ENCODE measurements at regions not wholly inside any gene's neighbourhood (a gene's known extent, or its start where the extent isn't known, plus 50 kb on each side); places are given as distances from the start of the nearest gene placed in this dataset.
A peak's percentile ranks its signal among the peaks of the same experiment; 100 is the strongest.

DNA sequence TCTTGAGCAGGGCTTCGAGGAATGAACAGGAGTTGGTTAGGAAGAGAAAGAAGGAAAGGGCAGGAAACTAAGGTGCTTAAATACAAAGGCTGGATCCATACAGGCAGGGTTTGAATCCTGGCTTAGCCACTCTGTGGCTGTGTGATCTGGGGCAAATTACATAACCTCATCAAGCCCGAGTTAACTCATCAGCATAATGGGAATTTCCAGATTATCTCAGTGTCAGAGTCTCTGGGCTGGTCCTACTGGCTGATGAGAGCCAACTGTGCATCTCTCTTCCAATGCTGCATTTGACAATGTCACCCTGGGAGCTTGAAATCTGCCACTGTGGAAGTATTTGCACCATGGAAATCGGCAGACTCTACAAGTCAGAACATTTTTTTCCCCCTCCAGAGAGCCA lies 83.8 kb upstream of the SLC6A6 start:
- no peak for DNase-seq

DNA sequence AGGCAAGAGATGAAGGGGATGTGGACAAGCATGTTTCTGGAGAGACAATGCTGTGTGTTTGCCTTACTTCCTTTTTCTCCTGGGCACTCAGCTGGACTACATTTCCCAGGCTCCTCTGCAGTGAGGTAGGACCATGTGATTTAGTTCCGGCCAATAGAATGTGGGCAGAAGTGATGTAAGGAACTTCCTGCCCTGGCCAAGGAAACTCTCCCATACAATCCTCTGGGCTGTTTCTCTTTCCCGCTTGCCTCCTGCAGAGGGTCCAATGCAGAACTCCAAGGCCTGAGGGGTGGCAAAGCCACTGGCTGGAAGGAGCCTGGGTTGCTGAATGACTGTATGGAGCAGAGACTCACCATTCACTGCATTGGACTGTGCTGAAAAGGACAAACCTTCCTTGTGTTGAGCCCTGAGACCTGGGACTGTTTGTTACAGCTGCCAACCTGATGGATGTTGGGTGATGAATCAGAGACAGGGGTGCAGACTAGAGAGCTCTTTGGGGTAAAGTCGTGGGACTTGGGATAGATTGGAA lies 82.7 kb upstream of the SLC6A6 start:
- peak; percentile 61 for DNase-seq

DNA sequence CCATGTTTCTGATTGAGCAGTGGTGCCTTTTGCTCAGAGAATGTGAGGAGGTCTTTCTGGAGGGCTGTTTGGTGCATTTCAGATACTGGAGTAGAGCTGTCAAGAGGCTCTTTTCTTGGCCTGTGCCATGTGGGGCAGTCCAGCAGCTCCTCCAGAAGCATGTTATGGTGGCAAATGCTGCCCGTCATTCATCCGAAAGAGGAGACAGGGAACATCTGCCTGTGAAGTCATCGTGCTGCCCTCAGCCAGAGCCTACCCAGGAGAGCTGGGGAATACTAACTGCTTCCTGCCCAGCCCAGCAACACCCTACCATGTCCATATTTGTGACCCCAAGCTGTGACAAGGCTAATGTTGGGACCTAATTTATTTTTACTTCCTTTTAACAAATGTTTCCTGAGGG lies 82.2 kb upstream of the SLC6A6 start:
- DNase-seq = no peak

DNA sequence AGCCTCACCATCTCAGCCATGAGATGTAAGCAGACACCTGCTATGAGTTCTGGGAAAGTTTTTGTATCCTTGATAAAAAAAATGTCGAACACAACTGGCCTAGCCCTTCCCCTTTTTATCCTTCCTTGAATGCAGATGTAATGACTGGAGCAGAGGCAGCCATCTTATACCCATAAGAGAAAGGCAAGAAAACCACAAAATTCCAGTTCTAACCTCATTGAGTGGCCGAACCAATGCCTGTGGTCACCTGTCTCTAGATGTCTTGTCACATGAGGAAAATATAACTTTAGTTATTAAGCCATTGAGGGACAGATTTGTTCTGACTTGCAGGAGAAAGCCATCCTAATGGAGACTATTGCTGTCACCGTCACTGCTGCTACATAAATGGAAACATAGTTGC lies 80.4 kb upstream of the SLC6A6 start:
- DNase-seq = no peak

DNA sequence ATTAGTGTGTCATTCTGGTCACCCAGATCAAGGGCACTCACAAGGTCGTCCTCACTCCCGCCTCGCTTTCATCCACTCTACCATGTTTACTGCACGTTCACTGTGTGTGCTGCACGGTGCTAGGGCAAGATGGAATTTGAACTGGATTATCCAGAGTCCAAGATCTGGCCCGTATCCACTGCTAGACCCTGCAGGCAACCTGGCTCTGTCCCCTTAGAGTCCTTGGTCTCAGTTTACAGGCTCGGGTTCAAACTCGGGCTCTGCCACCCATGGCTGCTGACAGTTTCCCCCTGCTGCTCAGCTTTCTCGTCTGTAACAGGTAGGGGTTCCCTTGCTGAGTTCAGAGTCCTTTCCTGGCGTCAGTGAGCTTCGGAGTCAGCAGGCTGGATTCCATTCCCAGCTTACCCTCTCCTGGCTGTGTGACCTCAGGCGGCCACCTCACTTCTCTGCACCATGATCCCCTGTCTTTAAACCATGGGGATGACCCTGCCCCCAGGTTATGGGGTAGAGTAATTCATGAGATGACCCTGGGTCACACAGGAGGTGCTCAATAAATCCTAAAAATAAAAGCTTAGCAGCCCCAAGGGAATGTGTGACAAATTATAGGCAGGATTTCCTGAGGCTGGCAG lies 79.6 kb upstream of the SLC6A6 start:
- no peak for DNase-seq

DNA sequence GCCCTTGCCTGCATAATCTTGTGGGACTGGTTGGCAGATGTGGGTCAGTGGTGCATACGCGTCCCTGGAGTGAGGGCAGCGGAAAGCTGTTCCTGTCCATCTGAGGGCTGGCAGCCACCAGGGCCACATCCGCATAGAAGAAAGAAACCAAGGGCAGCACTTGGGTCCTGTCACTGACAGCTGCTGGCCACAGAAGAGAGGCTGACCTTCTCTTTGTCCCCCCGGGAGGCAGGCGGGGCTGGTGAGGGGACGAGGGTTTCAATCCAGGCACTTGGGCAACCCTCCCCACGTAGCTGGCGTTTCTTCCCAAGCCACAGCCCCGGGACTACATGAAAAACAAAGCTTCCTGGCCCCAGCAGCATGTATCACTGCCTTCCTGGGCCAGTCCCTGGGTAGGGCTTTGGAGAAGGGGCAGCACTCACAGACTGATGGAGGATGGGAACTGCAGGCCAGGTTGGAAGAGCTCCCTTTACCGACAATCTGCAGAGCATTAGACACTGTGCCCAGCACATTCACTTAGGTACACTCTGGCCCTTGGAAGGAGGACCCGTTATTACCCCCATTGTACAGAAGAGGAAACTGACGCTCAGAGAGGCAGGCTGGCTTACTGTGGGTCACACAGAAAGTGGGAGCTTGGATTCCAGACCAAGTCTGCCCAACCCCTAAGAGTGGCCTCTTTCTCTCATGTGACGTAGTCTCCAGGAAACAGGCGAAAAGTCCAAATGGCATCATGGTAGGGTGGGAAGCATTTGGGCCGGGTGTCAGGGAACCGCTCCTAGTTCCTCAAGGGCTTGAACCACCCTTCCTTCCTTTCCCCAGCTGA lies 78.8 kb upstream of the SLC6A6 start:
- no peak for DNase-seq

DNA sequence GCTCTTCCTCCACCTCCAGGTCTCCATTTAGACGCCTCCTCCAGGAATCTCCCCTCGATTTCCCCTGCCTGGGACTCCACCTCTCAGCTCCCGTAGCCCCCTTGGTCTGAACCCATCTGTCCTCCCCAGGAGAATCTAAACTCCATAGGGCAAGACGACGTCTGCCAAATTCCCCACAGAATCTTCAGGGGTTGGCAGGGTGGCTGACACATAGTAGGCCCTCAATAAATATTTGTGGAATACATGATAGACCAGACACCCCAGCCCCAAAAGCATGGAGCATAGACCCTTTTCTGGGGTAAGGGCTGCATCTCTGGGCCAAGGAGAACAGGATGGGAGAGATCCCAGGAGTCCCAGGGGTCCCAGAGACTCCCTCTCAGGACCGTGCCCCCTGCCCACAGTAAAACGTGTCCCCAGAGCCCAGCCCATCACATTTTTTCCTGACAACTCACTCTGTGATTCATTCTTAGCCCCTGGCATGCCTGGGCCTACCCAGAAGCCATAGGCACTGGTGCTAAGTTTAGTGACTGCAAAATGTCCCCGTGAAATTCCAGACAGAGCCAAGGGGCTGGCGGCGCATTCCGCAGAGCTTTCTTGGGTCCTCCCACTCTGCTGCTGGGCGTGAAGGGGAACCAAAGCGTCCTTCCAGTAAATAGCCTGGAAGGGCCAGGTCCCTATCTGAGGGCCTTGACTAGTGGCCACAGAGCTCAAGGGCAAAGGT lies 78.0 kb upstream of the SLC6A6 start:
- DNase-seq = no peak

DNA sequence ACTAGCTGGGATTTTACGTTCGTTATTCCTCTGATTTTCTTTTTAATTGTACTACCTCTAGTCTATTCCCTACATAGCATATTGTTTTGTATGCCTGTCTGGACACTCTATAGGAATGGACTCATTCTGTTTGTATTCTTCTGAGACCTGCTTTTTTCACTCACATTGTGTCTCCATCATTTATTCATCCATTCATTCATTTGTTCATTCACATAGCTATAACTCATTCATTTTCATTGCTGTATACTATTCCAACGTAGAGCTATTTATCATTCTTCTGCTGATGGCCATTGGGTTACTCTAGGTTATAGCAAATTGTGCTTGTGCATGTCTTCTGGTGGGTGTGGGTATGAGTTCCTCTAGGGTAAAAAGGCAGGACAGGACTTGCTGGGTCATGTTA lies 74.0 kb upstream of the SLC6A6 start:
- no peak for DNase-seq

DNA sequence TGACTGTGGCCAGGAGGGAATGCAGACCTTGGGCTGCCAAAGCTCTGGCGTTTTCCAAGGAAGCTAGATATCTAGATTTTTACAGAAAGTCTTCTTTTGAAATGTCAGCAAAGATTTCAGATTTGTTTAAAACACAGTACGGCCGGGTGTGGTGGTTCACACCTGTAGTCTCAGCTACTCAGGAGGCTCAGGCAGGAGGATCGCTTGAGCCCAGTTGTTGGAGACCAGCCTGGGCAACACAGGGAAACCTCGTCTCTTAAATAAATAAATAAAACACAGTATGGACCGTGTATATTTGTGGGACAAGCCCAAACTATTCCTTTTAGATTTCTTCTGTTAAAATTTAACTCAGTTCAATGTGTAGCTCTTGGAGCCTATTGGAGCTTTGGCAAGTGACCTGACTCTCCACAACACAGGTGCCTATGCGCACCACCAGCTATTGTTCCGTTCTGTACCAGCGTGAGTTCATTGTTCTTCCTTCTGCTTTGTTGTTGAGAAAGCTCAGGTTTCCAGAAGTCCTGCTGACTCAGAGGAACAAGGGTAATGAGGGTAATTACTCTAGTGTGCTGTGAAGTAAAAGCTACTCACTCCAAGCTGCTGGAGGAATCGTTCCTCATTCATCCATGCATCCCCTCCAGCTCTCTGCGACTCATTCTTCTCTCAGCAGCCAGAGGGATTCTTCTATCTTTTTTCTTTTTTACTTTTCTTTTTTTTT lies 73.1 kb upstream of the SLC6A6 start:
- no peak for DNase-seq

DNA sequence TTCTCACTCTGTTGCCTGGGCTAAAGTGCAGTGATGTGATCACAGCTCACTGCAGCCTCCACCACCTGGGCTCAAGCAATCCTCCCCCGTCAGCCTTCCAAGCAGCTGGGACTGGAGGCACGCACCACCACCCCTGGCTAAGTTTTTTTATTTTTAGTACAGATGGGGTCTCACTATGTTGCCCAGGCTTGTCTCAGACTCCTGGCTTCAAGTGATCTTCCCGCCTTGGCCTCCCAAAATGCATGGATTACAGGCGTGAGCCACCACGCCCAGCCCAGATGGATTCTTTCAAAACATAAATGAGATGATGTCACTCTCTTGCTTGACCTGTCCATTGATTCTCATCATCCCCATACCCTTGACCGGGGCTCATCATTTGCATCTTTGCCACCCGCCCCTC lies 72.6 kb upstream of the SLC6A6 start:
- no peak for DNase-seq

DNA sequence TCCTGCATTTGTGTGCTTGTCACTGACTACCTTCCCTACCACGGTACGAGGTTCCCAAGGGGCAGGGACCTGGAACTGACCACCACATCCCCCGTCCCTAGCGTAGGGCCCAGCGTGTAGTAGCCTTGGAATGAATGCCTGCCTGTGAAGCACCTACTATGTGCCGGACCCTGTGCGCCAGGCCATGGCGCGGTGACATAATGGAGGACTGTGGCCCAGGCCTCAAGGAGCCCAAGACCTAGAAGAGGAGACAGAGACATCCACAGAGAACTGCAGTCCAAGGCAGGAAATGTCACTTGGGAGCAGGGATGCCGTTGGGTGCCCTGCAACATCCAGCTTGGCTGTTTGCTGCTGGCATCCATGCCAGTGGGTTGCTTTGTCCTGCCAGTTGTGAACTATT lies 71.9 kb upstream of the SLC6A6 start:
- no peak for DNase-seq

DNA sequence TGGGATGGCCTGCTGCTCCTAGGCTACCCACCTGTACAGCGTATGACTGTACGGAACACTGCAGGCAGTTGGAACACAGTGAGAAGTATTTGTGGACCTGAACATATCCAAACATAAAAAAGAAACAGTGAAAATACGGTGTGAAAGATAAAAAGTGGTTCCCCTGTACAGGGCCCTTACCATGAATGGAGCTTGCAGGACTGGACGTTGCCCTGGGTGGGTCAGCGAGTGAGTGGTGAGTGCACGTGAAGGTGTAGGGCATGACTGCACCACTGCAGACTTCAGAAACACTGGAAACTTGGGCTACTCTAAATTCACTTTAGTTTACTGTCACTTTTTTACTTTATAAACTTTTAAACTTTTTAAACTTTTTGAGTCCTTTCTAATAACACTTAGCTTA lies 71.2 kb upstream of the SLC6A6 start:
- DNase-seq = no peak

DNA sequence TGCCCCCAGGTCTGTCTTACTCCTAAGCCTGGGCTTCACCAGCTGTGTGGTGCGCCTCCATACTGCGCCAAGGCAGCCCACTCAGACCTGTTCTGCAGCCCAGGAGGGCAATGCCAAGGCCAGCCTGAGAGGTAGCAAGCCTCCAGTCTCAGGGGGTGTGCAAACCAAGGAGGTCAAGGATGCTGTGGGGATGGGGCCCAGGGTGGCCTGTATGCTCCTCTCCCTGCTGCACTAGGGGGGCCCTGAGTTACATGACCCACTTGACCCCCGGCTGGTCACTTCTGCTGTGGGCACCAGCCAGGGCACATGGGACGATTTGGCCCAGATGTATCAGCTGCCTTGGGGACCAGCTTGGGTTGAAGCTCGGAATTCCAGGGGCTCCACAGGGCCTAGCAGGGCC lies 70.0 kb upstream of the SLC6A6 start:
- no peak for DNase-seq

DNA sequence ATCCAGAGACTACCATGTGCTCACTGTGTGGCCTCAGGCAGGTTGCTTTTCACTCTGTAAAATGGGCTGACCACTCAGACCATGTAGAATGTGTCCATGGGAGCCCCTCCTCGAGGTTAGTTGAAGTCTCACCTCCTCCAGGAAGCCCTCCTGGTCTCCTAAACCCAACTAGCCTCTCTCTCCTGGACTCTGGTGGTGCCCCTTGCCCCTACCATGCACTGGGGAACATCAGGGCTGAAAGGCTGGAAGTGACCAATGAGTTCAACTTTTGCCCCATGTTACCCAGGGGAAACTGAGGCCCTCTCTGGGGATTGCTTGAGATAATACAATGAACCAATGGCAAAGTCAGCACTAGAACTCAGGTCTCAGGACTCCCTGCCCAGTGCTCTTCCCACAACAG lies 69.2 kb upstream of the SLC6A6 start:
- no peak for DNase-seq

DNA sequence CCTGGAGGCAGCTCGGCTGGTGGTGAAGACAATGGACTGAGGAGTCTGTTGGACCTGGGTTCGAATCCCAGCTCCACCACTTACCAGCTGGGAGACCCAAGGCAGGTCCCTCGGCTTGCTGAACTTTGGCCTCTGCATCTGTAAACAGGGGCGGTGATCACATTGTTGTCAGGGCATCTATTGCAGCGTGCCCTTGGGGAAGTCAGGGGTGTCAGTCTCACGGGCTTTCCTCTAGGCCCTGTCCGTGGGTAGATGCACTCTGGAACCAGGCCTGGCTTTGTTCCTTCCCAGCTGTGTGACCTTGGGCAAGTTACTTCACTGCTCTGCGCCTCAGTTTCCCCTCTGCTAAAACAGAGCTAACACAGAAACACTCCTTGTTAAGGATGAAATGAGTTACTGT lies 68.8 kb upstream of the SLC6A6 start:
- DNase-seq = no peak

DNA sequence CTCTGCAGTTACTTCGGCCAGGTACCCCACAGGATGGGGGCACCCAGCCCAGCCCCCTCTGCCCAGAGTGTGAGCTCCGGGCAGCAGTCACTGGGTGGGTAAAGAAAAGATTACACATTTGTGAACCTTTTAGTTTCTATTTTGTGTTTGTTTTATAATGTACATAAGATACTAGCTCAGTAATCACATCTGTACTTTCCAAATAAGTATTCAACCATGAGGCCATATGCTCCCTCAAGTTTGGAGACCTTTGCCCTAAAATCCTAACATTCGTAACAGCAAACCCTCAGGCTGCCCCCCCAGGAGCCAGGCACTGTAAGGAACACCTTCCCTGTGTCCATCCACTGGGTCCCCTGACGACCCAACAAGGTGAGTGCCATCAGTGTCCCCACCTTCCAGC lies 68.3 kb upstream of the SLC6A6 start:
- no peak for DNase-seq

DNA sequence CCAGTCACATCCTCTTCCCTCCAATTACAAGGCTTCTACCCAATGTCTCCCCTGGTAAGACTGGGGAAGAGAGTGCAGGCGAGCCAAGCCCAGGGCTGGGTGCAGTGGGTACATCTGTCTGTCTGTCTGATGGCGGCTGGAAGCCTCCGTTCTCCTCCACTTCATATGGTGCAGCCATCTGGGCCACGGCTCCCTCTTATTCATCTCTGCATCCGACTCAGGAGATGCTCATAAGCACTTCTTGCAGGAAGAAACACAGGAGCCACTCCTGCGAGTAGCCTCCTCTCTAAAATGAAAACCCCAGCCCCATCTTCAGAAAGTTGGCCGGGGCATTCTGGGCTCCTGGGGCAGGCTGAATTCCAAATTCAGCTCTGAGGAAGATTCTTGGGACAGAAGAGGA lies 67.5 kb upstream of the SLC6A6 start:
- DNase-seq = no peak

DNA sequence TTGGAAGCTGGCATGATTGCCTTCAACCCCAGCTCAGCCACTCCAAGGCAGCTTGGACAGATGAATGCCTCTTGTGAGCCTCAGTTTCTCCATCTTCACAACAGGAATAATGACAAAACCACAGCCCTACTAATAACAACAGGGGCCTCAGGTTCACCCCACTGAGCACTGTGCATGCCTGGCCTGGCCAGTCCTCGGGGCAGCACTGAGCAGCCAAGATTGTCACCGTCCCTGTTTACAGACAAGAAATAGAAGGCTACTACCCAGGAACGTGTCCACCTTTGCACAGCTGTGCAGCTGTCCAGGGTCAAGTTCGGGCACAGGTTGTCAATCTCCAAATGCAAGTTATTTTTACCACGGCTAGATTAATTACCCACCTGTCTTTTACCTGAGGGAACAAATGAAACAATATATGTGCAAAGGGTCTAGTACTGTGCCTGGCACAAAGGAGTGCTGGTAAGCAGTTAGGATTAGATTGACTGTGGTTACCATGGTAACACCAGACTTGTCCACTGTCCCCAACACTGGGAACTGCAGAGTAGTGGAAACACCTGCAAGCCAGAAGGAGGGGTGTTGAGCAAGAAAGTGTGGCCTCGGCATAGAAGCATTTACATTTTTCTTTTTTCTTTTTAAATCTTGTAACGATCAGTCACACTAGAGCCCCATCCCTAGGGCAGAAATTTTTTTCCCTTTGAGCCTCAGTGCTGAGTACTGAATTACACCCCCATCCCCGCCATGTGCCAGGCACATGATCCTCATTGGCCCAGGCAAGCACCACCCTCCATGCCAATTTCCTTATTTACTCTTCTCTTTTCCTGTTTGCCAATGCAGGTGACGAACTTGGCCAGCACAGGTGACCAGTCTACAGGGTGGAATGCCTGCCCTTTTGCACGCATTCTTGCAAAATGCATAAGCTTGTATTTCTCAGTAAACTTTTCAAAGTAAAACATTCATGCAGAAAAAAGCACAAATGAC lies 66.3 kb upstream of the SLC6A6 start:
- DNase-seq = no peak

DNA sequence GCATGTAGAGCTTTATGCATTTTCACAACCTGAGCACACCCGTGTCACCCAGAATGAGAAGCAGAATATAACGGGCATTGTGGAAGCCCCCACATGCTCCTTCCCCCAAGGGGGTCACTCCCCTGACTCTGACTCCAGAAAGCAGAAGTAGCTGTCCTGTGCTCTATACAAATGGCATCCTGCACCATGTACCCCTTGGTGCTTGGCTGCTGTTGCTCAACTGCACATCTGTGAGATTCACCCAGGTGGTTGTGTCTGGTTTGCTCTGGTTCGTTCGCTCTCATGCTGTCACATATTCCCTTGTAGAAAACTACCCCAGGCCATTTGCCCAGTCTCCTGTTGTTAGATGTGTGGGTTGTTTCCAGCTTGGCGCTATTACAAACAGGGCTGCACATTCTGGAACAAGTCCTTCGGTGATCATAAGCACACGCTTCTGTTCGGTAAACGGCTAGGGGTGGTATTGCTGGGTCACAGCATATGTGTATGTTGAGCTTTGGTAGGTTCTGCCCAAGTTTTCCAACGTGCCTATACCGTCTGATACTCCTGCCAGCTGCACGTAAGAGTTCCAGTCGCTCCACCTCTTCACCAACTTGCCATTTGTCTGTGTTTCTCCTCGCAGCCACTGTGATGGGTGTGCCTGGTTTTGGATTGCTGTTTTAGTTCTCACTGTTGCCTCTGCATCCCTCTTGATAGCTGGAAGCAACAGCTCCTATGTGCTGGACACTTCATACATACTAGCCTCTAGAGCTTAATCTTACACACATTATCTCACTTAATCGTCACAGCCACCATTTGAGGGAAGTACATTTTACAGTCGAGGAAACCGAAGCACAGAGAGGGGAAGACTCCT lies 65.4 kb upstream of the SLC6A6 start:
- DNase-seq = no peak

DNA sequence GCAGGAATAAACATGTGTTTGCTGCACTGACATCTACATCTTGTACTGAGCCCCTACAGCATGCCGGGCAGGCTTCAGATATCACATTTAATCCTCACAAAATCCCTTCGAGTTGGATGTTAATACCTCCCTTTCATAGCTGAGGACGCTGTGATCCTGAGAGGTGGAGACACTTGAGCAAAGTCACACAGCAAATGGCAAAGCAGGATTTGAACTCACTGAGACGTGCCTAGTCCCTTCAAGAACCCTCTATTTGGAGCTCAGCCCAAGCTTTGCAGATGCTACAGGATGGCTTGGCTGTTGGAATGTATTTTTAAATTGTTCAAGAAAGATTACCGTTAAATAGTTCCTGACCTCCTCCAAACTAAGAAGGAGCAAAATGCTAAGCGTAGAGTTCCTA lies 64.6 kb upstream of the SLC6A6 start:
- no peak for DNase-seq

DNA sequence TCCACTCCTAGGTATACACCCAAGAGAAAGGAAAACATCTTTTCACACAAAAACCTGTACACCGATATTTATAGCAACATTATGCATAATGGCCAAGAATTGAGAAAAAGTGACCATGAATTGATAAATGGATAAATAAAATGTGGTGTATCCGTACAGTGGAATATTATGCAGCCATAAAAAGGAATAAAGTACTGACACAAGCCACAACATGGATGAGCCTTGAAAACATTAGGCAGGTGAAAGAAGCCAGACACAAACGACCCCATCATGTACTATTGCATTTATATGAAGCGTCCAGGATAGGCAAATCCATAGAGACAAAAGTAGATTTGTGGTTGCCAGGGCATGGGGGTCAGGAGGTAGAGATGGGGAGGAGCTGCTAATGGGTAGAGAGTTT lies 64.2 kb upstream of the SLC6A6 start:
- no peak for DNase-seq
